Neutrophil (primary cell): ENCODE measurements at regions not wholly inside any gene's neighbourhood (a gene's known extent, or its start where the extent isn't known, plus 50 kb on each side); places are given as distances from the start of the nearest gene placed in this dataset.

ENCODE experiments used
- H3K27ac ChIP-seq: fragments of 200-600 bp; sonication (generic); 2 replicates; pipeline ENCODE4 v1.5.1; 2016; ENCODE audit warnings: mild to moderate bottlenecking, moderate library complexity
- H3K27me3 ChIP-seq: fragments of 200-600 bp; sonication (generic); 2 replicates; pipeline ENCODE4 v1.6.0; 2016; ENCODE audit warnings: mild to moderate bottlenecking
- H3K36me3 ChIP-seq: fragments of 200-600 bp; sonication (generic); 2 replicates; pipeline ENCODE4 v1.5.1; 2017
- H3K4me1 ChIP-seq, 2 experiments: fragments of 200-600 bp in 1 of 2; sonication (generic) in 1 of 2; 1 replicate in 1 of 2; 2 replicates in 1 of 2; pipeline versions ENCODE4 v1.5.1 to v1.6.1; 2013 to 2016; ENCODE audit warnings: low read depth in 1 of 2, low read length in 1 of 2, mild to moderate bottlenecking in 1 of 2, moderate library complexity in 1 of 2; ENCODE audit not compliant: control insufficient read depth in 1 of 2, insufficient read depth in 1 of 2
- H3K4me3 ChIP-seq, 2 experiments: fragments of 200-600 bp in 1 of 2; sonication (generic) in 1 of 2; 1 replicate in 1 of 2; 2 replicates in 1 of 2; pipeline ENCODE4 v1.5.1; 2013 to 2016; ENCODE audit warnings: low read depth in 1 of 2, low read length in 1 of 2, mild to moderate bottlenecking in 1 of 2, moderate library complexity in 1 of 2
- H3K9me3 ChIP-seq: fragments of 200-600 bp; sonication (generic); 2 replicates; pipeline ENCODE4 v1.5.1; 2016
- CTCF ChIP-seq: fragments of 200-600 bp; sonication (generic); IDR thresholded peaks from 2 replicates; pipeline ENCODE4 v1.5.1; 2016; ENCODE audit warnings: antibody characterized with exemption

DNA sequence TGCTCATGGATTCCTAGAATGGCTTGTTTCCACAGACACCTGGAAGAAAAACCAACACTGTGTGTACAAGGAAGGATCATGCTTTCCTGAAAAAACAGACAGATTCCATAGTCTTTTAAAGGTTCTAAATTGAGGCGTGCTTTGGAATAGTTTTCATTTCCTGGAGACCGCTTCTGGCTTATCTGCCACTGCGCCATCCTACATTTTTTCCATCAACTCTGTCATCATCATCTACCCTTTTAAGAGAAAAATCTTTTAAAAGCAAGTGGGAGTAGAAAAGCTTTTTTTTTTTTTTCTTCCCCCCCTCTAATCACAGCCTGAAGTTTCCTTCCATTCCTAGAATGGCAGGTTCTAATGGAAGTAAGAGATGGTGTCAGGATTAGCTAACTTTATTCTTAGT, 379.4 kb upstream of the C2CD4B start:
- Histone ChIP-seq H3K36me3 (no peaks in the 10 kb centered on the region), H3K4me1 (no peaks in the 10 kb centered on the region), H3K27ac (no peak overlapping the region), H3K27me3 (peaks cover 4% of the 10 kb centered on the region), H3K4me3 (no peak overlapping the region), H3K9me3 (no peaks in the 10 kb centered on the region)
- no peak for TF ChIP-seq CTCF

GRCh38 chr15:62545467-62546227, 380.6 kb upstream of the C2CD4B start:
- no peak for TF ChIP-seq CTCF
- Histone ChIP-seq H3K4me1 (no peaks in the 10 kb centered on the region), H3K4me3 (no peak overlapping the region)

DNA sequence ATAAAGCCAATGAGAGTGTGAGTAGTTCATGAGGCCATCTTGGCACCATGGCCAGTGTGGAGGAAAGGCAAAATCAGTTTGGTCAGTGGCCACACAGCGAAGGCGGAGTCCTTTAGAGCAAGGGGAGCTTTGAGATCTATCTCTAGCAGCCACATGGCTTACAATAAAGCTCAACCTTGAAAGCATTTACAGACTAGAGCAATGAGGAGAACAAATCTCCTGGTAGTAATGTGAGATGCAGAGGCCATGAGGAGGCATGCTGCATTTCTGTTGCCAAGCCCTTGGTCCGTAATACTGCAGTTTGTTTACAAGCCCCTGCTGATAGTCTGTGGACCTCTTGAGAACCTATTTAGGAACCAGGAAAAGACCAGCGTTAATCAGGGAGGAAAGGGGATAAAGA, 381.5 kb upstream of the C2CD4B start:
- no peaks in the 10 kb centered on the region for H3K36me3 ChIP-seq
- no peaks in the 10 kb centered on the region for H3K4me1 ChIP-seq
- no peak for TF ChIP-seq CTCF
- no peaks in the 10 kb centered on the region for H3K9me3 ChIP-seq
- no peak overlapping the region for H3K4me3 ChIP-seq
- H3K27ac ChIP-seq, result no peak overlapping the region
- H3K27me3 ChIP-seq, result peaks cover 4% of the 10 kb centered on the region

More at GRCh38 chr15:62545467-62546227, 380.6 kb upstream of the C2CD4B start:
- peaks cover 4% of the 10 kb centered on the region for H3K27me3 ChIP-seq
- H3K27ac ChIP-seq, result no peak overlapping the region
- no peaks in the 10 kb centered on the region for H3K9me3 ChIP-seq
- no peaks in the 10 kb centered on the region for H3K36me3 ChIP-seq

DNA sequence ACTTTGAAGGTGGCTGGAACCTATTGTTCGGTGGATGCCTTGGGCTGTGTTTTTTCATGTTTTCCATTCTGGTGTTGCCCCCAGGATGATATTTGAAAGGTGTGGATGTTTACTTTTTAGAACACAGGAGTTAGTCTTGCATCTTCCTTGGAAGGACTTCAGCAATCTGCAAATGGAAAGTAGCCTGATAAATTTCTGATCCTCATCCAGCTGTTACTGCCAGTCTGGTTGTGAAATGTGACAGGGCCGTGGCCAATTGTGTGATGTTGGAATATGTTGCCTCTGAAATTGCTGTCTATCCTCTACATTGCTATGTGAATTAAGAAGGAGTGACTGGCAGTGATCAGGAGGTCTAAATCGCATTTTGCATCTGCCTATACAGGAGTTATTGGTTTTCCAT, 382.5 kb upstream of the C2CD4B start:
- Histone ChIP-seq H3K27me3 (peaks cover 4% of the 10 kb centered on the region), H3K27ac (no peak overlapping the region), H3K9me3 (no peaks in the 10 kb centered on the region), H3K36me3 (no peaks in the 10 kb centered on the region), H3K4me3 (no peak overlapping the region), H3K4me1 (no peaks in the 10 kb centered on the region)
- no peak for TF ChIP-seq CTCF

DNA sequence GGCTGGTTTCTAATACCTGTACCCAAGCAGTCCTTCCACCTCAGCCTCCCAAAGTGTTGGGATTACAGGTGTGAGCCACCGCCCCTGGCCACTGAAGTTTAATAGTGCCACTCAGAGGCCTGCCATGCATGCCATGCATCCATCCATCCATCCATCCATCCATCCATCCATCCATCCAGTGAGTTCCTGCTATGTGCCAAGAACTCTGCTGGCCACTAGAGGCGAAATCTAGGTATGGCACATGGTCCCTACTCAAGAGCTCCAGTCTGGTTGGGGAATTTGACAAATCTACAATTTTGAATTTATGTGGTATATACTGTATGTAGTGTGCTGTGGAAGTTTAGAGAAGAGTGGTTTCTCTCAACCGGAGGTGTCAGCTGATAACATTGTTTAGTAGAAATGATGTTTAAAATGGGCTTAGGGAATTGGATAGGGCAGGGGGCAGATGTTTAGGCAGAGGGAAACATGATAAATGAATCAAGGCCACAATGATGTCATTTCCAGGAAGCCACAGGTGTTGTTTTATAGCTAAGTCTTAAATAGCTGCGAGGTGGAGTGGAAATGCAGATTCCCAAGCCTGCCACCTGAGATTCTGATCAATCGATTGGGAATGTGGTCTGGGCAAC, 384.4 kb upstream of the C2CD4B start:
- no peaks in the 10 kb centered on the region for H3K36me3 ChIP-seq
- no peaks in the 10 kb centered on the region for H3K4me1 ChIP-seq
- peaks cover 4% of the 10 kb centered on the region for H3K27me3 ChIP-seq
- H3K9me3 ChIP-seq, result no peaks in the 10 kb centered on the region
- no peak overlapping the region for H3K27ac ChIP-seq
- no peak for TF ChIP-seq CTCF
- no peak overlapping the region for H3K4me3 ChIP-seq
